HG03520 (cell line): ENCODE measurements at regions not wholly inside any gene's neighbourhood (a gene's known extent, or its start where the extent isn't known, plus 50 kb on each side); places are given as distances from the start of the nearest gene placed in this dataset.

Experiments
- ATAC-seq: cut with Tn5 transposase; IDR thresholded peaks from one replicate; pipeline ENCODE4 v1.9.1; 2021; ENCODE audit warnings: mild to moderate bottlenecking, moderate library complexity; ENCODE audit not compliant: unreplicated experiment

DNA sequence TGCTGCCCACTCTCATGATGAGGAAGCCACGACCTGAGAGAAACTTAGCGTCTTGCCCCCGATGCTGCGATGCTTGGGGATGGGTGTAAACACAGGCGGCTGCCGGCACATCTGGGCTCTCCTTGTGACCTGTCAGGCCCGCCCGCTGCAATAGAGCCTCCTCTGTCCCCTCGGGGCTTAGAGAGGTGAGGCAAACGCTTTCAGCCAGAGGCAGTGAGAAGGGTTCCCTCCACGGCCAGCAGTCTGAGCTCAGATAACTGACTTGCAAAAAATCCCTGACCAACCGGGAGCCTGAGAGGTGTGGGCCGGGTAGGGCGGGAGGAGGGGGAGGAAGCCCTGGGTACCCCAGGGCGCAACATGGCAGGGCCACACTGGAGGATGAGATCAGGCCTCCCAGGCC, 260.6 kb downstream of the C16orf95 start:
- ATAC-seq: no peak

- ATAC-seq: no peak
Observed at GRCh38 chr16:87057211-87057881, 259.8 kb downstream of the C16orf95 start.

- no peak for ATAC-seq
Observed at GRCh38 chr16:87057951-87058560, 259.1 kb downstream of the C16orf95 start.

DNA sequence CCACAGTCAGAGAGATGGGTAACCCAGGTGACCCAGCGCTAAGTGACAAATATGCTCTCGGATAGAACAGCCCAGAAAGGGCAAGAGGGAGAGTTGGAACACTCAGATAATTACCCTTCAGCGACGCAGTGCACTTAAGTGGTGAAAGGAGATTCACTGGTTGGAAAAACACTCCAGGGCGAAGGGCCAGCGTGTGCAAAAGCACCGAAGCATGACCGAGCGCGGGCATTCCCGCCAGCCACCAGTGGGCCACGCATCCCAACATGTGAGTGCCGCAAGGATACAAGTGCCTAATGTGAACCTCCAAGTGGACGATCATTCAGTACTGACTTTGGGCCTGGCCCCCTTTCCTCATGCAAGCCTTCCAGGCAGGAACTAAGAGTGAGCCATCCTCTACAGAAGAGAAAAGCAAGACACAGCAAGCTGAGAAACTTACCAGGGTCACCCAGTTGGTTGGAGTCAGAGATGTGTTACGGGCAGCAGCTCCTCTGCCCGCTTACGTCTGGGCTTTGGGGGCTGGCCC, 258.4 kb downstream of the C16orf95 start:
- no peak for ATAC-seq

DNA sequence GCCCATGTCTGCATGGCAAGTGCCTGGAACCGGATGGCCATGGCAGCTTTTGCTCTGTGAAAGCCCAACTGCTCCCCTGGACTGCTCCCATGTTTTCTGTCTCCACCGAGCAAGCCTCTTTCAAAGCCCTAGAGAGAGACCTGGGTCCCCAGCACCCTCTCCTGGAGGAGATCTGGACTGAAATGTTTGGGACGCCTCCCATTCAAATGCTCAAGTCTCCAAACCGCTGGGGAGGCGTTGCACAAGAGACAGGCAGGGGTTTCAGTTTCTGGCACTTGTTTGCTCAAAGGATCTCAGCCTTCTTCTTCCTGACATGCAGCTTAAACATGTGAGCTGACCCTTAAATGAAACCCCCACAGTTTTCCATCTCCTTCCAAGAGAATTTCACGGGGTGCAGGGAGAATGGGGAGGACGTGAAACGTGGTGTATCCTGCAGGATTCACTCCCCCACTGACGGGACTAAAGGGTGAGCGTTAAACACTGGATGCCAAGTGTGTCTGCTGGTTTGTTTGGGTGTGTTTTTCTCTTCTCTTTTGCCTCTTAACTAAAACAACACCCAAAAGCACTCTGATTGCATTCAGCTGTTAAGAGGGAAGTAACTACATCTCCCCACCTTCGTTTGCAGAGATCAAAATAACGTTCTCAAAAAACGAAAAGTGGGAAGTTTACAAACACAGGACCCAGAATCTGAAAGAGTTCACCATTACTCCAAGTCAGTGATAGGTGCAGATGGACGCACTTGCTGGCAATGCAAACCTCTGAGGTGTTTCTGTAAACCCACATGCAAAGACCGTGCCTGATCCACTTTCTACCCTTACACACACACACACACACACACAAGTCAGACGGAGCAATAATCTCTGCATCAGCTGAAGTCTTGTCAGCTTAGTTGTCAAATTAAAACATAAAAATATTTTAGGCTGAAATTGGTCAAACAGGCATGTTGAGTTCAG, 256.9 kb downstream of the C16orf95 start:
- no peak for ATAC-seq

DNA sequence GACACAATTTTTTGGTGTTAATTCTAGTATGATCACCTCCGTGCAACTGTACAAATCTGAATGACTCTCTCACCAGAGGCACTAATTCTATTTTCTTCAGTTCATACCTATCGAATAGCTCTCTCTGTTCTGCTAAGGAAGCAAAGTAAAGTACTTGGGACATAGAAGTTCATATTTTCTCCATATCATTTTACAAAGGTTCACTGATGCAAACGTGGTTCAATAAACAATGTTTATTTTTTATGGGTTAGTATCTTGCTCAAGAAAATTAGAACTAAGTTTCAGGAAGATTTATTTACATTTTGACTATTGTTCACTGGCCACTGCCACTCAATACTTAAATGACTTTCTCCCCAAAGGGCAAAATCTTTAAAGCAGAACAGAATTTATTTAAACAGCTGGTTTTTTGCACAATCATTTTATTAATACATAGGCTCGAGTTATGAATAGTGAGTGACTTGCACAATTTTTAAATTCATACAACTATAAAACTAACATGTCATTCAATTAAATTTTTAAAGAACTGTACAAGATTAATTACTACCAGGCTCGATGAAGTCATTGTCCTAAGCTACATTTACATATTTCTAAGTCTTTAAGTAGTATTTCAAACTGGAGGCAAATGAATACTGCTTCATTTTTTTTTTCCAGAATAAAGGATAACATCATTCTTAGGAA, 255.8 kb downstream of the C16orf95 start:
- no peak for ATAC-seq

- no peak for ATAC-seq
Observed at GRCh38 chr16:87062569-87063442, 254.4 kb downstream of the C16orf95 start.

DNA sequence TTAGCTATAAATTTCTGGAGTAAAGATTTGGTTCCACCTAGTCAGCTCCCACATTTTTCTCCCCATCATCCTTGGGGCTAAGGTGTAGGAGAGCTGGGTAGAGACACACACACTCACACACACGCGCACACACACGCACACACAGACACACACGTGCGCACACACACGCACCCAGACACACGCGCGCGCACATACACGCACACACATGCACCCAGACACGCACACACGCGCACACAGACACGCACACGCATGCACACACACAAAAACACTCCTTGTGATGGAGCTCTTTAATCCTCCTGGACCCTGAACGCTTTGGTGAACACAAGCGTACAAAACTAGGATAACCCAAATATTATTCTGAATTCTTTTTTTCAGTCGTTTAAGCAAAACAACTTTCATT, 253.6 kb downstream of the C16orf95 start:
- no peak for ATAC-seq

- ATAC-seq: no peak
Observed at GRCh38 chr16:87064731-87065445, 252.3 kb downstream of the C16orf95 start.

DNA sequence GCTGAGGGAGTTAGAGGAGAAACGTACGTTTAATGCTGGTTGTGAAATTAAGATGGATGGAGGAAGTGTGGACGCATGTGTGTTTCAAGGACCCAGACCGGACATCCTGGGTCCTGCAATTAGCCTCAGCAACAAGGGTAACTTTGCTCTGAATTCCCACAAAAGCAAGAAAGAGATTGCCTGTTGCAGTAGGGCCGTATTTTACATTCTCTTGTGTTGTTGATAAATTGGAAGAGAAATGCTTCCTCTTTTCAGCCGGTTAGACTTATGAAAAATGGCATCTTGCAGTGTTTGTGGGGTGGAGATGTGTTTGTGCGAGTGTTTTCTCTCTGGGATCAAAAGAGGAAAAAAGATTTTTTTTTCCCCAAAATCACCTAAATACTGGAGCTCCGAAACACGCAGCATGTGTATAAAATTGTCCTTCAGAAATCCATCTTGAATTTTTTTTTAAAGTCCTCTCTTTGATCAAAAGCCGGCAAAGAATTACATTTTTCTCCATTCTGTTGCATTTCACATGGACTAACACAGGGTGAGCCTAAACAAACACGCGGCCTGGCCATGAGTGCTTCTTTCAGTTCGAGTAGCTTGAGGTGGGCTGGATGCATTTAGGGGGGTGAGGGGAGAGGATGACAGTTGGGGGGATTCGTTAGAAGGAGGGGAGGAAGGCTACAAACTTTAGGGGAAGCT, 251.6 kb downstream of the C16orf95 start:
- ATAC-seq: no peak

DNA sequence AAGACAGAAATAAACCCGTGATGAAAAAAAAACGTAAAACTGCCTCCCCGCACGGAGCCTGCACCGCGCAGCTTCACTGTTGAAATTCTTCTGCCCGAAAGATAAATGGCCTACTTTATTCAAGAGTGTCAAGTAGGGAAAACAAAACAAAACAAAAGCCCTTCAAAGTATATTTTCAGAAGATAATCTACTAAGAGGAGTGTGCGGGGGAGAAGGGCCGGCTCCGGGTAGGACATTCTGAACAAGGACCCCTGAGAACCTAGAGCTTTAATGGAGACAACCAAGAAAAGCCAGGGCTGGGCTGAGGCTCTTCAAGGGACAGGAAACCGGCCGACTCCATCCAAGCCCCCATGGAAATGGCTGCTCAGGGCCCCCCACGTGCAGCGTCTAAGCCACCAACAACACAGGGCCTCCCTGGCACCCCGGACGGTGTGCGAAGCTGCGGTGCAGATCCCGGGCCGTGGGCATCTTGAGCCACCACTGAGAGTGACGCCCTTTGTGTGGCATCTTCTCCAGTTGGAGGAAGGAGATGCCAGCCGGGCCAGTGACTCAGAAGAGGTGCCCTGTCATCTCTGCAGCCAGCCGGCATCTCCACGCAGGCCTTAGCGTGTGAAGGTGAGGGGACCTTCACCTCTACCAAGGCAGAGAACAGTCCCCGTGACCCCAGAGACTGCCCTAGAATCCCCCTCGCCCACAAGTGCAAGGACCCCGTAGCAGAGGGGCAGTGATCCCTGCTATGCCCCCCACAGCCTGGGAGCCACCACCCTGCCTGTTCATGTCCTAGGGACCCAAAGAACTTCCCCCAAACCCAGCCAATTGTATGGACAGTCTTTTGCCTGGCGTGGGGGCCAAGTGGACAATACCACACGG, 250.8 kb downstream of the C16orf95 start:
- no peak for ATAC-seq

DNA sequence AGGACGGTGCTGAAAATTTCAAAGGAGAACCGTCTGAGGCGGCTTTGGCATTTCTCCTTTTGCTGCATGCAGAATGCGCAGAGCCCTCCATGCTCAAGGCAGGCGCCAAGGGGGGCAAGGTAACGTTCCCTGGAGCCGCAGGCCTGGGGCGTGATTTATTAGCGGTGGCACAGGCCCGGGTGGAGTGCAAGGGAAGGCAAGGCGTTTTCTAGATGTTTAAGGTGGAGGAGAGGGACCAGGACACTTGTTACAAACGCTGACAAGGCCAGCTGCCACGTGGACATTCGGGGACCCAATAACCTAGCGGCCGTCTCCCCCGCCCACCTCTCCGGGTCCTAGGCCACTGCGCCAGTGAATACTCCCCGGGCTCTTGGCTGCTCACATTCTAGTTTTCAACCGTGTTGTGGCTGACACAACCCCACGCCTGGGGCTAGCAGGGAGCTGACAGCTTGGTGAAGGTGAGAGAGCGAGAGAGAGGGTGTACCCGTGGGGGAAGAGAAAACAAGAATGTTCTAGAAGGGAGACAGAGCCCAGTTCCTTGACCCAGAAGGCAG, 250.1 kb downstream of the C16orf95 start:
- ATAC-seq: no peak

- no peak for ATAC-seq
Observed at GRCh38 chr16:87067836-87068761, 249.1 kb downstream of the C16orf95 start.

DNA sequence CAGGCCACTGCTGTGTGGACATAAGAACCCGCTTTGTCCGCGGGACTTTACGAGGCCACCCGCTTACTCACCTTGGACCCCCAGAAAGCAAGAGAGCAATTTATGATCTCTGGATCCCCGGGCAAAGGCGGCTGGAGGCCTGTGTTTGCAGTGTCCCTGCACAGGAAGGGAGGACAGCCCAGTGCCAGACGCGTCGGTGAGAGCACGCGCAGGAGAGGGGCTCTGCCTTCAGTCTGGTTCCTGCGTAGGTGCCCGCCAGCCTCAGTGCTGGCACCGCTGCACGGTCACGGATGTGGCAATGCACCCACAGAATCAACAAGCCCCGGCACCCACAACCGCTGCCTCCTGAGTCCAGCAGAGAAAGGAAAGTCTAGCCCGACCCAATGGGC, 248.4 kb downstream of the C16orf95 start:
- ATAC-seq: no peak

GRCh38 chr16:87070657-87071056, 246.5 kb downstream of the C16orf95 start:
- ATAC-seq: no peak

- ATAC-seq: no peak
Observed at GRCh38 chr16:87072101-87072500, 245.1 kb downstream of the C16orf95 start.
